OCI-M2 (cell line): ENCODE measurements at regions not wholly inside any gene's neighbourhood (a gene's known extent, or its start where the extent isn't known, plus 50 kb on each side); places are given as distances from the start of the nearest gene placed in this dataset.

Experiments used
- DNase-seq: peaks from one replicate; lab custom pipeline; 2025; ENCODE audit not compliant: unreplicated experiment; lab: John Stamatoyannopoulos, UW

DNA sequence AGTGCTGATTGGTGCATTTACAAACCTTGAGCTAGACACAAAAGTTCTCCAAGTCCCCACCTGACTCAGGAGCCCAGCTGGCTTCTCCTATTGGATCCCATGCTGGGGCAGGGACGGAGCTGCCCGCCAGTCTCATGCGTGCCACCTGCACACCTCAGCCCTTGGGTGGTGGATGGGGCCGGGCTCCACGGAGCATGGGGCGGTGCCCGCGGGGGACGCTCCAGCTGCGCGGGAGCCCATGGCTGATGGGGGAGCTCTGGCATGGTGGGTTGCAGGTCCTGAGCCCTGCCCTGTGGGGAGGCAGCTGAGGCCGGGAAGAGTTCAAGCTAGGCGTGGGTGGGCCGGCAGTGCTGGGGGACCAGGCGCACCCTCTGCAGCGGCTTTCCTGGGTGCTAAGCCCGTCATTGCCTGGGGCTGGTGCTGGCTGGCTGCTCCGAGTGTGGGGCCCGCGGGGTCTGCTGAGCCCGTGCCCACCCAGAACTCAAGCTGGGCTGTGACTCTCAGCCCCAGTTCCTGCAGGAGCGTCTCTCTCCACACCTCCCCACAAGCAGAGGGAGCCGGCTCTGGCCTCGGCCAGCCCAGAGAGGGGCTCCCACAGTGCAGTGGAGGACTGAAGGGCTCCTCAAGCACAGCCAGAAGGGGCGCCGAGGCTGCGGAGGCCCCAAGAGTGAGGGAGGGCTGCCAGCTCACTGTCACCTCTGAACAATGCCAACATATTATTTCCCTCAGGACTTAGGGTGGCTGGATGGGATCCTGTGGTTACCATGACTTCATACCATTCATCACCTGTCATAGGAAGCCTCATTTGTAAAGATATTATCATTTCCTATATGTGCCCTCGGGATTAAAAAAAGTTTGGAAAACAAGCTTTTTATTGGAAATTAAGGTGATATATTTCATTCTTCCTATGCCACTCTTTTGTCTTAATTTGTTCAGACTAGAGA is 688.7 kb downstream of the ETS1 start:
- no peak for DNase-seq

DNA sequence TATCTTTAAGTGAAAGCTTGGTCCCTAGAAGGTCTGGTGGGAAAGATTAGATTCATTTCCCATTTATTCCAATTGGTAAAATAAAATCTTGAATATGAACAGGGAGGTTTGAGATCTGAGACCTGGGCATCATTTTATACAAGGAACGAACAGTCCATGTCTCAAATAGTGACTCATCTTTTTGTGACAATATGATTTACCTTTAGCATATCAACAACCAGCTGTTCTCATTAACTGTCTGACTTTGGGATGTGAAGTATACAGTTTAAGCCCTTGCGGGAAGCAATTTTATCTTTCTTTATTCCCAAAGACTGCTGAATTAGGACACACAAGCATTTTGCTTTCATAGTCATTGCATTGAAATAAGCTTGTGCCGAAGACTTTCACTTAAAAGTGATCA is 691.6 kb downstream of the ETS1 start:
- no peak for DNase-seq

DNA sequence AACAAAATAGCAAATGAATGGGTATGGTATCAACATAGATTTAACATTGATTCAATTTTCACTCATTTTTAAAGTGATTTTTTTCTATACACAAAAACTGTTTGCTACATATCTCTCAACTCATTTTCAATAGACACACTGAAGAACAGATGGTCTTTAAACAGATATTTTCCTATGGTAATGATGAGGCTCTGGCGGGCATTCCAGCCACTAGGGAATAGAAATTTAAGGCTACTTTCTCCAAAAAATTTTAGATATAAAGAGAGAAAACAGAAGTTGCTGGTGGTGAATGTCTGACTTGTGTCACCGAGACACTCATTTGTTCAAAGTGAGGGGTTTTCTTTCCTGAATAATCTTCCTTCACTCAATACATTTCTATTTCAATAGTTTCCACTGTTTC is 693.0 kb downstream of the ETS1 start:
- DNase-seq = no peak

DNA sequence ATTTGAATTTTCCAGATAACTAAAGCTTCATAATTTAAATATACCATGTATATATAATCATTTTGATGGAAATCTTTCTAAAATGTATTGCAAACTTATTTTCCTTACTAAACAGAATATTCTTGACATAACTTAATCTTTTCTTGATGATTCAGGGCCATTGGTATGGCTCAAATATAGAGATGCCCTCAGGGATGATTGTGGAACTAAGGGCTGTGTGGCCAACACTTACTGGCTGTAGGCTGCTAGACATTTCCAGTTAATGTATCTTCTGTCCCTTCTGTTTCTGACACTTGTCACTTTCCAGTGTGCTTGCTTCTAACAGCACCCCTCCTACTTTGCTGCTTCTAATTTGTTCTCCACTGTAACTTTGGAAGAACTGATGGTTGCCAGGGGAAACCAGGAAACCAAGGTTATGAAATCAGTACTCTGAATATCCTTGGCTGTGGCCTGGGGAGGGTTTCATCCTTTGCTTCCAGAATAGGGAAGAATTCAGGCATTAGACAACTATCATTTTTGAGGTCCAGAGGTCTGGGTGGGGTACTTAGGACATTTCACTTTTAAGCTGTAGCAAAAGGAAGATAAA is 697.2 kb downstream of the ETS1 start:
- no peak for DNase-seq

DNA sequence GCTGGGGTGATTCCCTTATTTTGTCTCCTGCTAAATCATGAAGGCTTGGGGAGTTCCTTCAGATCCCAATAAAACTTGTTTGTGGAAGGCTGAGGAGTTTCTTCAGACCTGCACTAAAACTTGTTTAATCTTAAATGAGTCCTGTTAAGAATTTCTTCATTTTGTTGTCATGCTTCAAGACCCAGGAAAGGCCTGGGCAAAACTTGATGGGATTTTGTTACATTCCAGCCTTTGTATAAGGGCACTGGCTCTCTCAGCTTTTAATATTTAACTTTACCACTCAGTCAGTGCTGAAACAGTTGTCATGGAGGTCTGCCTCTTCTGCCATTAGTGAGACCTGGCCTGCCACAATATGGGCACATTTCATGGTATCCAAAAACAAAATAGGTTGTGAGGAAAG is 699.0 kb downstream of the ETS1 start:
- DNase-seq = no peak

DNA sequence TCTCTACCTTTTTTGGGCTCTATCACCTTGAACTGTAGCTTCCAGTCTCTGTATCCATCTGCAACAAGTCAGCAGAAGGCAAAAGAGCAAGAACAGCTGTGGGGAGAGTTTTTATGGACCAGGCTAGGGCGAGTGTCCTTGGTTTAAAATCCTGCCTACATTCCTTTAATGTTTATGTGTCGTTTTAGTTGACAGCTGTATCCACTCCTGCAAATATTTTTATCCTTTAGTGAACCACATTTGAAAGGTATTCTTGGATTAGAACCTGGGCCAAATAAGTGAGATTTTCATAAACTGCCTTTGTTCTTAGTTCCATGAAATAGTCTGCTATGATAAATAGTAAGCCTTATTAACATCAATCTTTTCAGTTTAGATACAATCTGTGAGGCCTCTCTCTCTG is 712.2 kb downstream of the ETS1 start:
- DNase-seq = no peak

DNA sequence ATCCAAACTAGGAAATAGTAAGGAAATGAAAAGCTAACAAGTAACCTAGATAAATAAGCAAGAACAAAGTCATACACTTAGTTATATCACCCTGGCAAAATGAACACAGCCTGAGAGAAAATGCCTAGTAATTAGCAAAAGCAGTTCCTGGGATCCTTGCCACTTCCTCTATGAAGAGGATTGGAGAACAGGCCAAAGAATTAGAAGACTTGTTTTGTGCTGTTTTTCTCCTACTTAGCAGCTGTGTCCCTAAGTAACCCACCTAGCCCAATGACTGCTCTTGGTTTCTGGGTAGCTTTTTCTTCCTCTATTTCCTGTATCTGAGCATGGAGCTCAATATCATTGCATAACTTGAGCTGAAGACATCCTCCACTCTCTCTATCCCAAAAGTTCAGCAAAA is 713.9 kb downstream of the ETS1 start:
- DNase-seq = no peak

DNA sequence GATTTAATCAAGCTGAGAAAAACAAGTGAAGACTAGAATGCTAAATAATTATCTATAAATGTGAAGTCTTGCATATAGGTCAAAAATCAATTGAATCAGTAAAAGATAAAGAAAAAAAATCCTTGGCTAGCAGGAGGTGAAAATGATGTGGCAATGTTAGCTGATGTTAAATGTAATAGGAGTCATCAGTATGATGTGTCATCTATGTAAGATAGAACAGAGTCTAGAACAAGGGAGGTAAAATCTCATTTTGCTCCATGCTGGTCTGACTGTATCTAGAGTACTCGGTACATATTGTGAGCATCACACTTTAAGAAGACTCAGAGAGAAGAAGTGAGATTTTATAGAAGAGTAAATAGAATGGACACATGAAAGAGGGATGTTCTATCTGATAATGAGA is 721.2 kb downstream of the ETS1 start:
- DNase-seq = no peak

DNA sequence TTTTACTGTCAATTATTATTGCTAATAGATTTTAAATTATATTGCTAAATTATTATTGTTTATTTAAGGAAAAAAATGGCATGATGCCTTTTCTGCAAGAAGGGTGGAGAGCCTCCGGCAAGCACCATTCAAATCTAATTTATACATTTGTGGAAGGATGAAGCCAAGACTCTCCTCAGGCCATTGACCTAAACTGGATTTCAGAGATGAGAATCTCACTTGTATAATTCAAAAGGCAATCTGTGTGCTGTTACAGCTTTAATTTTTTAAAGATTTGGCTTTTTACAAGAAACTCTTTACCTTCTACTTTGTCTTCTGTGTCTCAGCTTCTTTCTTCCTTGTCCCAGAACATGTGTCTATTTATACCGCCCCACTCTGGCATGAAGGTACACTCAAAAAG is 722.5 kb downstream of the ETS1 start:
- no peak for DNase-seq

DNA sequence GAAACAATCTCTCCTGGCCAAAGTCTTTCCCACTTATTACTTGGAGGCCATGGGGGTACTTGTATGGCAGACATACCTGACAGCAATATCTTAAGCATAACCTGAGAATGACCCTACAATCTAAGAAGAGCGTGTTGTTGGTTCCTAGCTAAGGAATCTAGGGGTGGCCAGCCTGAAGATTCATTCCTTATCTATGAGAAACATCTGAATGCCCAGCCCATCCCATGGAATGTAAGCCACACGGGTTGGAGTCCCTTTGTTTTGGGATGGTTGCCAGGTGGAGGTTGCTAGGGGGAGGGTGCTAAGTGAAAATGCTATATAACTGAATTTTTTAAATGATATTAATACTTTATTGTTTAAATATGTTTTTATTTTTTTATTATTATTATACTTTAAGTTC is 725.0 kb downstream of the ETS1 start:
- DNase-seq = no peak

DNA sequence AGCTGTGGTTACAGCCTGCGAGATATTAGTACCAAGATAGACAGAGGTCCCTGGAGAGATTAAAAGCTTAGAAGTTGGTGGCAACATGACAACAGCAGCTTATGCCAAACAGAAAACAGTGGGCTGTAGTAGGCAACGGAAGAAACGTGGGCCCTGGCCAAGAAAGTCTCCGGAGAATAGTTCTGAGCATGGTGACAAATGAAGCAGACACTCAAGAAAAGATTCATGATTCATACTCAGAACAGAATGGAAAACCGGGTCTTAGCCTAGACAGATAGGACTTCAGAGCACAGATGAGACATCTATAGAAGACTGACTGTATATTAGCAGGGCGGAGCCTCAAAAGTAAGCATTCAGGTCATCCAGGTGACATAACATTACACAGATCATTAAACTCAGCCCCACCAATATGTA is 727.4 kb downstream of the ETS1 start:
- DNase-seq = no peak

DNA sequence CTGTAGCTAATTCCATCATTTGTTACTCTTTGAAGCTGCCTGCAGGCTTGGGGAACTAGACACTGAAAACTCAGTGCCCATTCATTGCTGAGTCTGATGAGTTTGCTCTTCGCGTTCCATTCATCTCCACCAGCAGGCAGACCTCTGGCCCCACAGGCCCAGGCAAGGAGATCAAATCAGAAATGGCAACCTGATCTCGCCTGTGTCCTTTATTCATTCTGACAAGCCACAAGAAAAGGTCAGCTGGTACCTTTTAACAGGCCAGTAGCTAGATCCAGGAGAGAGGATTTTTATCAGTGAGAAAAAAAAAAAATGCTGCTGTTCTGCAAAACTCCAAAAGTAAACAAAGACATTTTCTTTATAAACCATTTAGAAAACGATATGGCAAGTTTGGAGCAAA is 742.5 kb downstream of the ETS1 start:
- DNase-seq = no peak

DNA sequence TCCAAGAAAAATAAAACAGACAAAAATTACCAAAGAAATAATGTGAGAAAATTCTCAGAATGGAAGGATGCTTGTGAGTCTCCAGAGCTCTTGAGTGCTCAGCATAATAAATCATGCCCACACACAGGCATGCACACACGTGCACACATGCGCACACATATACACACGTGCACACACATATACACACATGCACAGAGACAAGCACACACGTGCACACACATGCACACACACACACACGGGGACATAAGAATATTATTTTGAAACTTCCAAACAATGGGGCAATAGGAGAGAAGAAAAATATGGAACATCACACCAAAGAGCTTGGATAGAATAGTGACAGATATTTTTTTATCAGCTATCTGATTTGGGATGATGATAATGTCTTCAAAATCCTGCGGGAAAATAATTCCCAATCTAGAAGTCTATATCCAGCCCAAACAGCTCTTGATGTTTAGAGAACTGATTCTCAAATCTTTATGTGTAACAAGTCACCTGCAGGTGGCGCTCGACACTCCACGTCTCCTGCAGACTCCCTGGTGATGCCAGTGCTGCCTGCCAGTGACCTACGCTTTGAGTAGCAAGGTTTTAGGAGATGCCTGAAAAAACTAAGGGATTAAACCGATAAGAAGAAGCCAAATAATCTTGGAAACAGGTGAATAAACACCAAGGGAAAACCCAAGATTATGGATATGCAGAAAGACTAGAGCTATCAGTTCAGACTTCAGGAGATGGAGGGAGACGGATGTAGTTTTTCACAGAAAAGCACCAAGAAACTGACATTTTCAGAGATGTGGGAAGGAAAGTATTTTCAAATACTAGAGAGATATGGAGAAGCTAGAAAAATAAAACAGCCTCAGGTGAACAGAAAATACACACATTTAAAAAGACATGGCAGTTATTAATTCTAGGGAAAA is 743.6 kb downstream of the ETS1 start:
- no peak for DNase-seq

DNA sequence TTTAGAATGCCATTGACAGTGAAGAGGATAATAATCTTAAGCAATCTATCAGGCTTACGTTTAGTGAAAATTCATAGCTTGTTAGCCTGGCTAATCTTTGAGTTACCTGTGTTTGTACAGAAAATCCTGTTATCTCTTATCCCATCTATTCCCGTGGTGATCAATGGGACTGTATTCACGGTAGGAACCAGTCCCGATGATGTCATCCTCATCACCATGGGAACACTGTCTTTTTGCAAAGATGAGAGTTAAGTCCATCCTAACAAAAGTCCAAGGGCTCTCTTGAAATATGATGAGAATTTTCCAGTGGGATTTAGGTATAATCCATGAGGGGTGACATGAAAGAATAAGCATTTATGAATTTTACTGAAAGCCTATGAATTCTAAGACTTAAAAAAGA is 762.2 kb downstream of the ETS1 start:
- DNase-seq = no peak

DNA sequence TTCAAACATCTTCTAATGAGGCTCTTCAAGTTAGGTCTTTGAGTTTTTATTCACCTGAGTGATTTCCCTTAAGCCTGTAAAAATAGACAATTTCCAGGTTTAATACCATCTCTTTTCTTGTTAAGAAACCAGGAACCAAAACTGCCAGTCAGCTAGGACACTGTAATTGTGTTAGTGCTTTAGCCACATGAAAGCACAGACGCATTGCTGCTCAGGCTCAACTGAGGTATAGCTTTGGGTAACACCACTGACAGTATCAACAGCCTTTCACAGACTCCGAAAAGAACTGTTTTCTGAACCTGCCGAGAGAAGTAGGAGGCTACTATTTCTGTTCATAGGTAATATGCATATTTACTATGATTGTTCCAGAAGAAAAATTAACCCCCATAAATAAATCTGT is 768.7 kb downstream of the ETS1 start:
- DNase-seq = no peak

DNA sequence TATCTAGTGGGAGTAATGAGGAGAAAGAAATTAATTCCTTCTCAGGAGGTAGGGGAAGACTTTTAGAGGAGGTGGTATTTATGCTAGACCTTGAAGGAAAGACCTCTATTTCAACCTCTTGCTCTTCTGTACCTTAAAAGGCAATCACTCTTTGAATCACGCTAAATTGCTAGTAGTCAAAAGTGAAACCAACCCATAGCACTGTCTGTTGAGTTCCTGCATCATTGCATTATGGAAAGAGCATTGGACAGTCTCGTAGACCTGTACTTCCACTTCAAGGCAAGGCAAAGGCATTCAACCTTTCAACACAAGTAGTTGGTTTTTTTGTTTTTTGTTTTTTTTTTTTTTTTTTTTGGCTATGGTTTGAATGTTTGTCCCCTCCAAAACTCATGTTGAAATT is 770.4 kb downstream of the ETS1 start:
- DNase-seq = no peak

DNA sequence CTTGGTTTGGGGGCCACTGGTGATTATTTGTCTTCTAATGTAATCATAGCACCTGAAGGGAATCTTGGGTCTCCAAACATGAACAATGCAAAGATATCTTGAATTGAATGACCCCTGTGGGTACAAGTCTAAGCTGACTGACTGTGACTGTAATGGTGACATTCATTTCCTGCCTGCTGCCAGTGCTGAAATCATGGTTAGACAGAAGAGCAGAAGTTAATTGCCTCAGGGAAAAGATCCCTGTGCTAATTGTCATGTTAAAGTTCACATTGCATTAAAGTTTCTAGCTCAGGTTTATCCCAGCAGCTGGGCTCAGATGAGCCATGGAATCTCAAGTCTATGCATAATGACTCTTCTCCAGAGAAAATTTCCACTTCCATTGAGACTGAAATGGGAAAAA is 772.0 kb downstream of the ETS1 start:
- no peak for DNase-seq

DNA sequence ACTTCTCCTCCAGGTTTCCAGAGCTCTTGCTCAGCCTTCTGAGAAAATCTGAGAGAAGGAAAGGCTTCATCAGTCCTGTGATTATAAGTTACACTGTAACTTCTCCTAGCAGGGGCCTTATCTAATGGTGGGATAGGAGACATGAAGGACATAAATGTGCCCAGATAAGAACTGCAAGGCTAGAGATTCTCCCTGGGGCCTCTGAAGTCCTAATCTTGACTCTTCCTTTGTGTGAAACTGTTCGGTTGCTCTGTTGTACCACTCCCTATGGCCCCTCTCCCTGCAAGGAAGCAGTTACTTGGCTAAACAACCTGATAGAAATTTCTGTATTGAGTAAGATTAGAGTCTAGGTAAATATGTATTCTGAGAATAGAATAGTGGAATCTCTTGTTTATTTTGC is 780.9 kb downstream of the ETS1 start:
- DNase-seq = no peak

DNA sequence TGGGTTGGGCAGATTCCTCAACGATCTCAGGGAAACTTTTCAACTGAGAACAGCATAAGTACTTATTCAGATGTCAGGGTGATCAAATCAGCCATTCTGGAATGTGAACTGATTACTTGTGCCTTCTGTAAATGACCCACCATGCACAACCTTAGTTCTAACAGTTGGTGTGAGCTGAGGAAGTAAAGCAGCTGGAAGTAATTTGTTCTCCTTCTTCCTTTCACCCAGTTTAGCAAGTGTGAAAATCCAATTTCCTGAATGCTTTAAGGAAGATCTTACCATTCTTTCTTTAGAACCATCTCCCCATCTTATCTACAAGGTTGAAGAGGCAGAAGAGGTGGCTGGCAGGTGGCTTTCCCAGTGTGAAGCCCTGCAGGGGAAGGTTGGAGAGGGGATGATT is 781.6 kb downstream of the ETS1 start:
- no peak for DNase-seq

DNA sequence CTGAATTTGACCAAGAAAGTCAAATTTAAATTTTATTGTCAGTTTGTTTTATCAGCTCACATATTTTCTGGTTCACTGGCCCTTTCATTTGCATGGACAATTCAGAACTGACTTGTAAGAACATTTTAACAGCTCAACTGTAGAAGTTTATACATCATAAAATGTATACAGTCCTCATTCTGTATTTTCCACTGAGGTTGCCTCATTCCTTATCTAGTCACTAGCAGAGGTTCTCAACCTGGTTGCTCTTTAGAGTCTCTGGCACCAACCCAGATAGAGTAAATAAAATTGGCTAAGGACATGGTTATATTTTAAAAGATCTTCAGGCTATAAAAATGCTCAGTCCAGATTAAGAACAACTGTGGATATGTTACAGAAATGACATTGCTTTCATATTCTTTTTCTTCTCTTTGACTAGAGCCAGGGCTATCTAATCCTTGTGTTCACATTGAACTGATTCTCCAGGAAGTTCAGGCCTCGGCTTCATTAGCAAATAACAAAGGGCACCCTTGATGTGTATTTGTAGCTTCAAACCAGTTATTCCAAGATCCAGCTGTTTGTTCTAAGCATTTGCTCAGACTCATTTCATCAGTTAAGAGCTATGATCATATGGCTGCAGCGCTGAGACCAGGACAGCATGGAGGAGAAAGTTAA is 782.5 kb downstream of the ETS1 start:
- no peak for DNase-seq

DNA sequence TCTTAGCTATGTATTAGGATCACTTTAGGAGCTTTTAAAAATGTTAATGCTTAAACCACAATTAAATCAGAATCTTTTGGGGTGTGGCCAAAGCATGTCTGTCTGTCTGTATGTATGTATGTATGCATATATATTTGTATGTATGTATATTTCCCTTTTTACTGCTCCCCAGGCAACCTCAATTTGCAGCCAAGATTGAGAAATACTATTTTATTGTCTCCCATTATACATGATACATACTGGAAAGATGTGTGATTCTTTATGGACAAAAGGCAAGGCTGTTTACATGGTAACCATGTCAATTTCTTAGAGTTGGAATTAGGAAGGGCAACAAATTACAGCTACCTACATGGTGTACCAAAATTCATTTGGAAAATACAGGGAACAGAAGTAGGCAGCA is 783.6 kb downstream of the ETS1 start:
- DNase-seq = no peak
